ENCODE measurements at regions not wholly inside any gene's neighbourhood (a gene's known extent, or its start where the extent isn't known, plus 50 kb on each side); places are given as distances from the start of the nearest gene placed in this dataset.

- peak; percentile 17 for DNase-seq
Measured at GRCh38 chr6:170055797-170056196, 235.1 kb downstream of the DLL1 start.

- peak; percentile 17 for DNase-seq
Measured at GRCh38 chr6:170053966-170054661, 236.8 kb downstream of the DLL1 start.

- peak; percentile 11 for DNase-seq
Measured at GRCh38 chr6:170052991-170053821, 237.7 kb downstream of the DLL1 start.

GRCh38 chr6:170051229-170052172 lies 239.4 kb downstream of the DLL1 start:
- no peak for DNase-seq

GRCh38 chr6:170050591-170051041 lies 240.3 kb downstream of the DLL1 start:
- DNase-seq, result no peak

- peak; percentile 80 for DNase-seq
Measured at GRCh38 chr6:170049641-170050561, 241.0 kb downstream of the DLL1 start.

GRCh38 chr6:170048615-170049256 lies 242.1 kb downstream of the DLL1 start:
- DNase-seq, result no peak

GRCh38 chr6:170047823-170048222 lies 243.1 kb downstream of the DLL1 start:
- no peak for DNase-seq

- DNase-seq, result peak; percentile 30
Measured at GRCh38 chr6:170046791-170047626, 243.9 kb downstream of the DLL1 start.

- DNase-seq, result peak; percentile 32
Measured at GRCh38 chr6:170045981-170046667, 244.8 kb downstream of the DLL1 start.

GRCh38 chr6:170045563-170045960 lies 245.3 kb downstream of the DLL1 start:
- no peak for DNase-seq

GRCh38 chr6:170044836-170045562 lies 245.9 kb downstream of the DLL1 start:
- DNase-seq, result no peak

- no peak for DNase-seq
Measured at GRCh38 chr6:170043881-170044790, 246.7 kb downstream of the DLL1 start.

GRCh38 chr6:170043150-170043819 lies 247.6 kb downstream of the DLL1 start:
- DNase-seq, result no peak

GRCh38 chr6:170042596-170043118 lies 248.2 kb downstream of the DLL1 start:
- no peak for DNase-seq

GRCh38 chr6:170042123-170042522 lies 248.8 kb downstream of the DLL1 start:
- no peak for DNase-seq

GRCh38 chr6:170041526-170041925 lies 249.4 kb downstream of the DLL1 start:
- DNase-seq, result no peak
